Fibroblast of lung (primary cell): ENCODE measurements at regions not wholly inside any gene's neighbourhood (a gene's known extent, or its start where the extent isn't known, plus 50 kb on each side); places are given as distances from the start of the nearest gene placed in this dataset.

ENCODE experiments used
- CTCF ChIP-seq, 2 donors: IDR thresholded peaks in 1 of 2; conservative IDR thresholded peaks in 1 of 2; 1 replicate in 1 of 2; 2 replicates in 1 of 2; pipeline ENCODE4 v1.5.1; 2011 to 2012; ENCODE audit warnings: low read length in 2 of 2, control low read depth in 1 of 2, inconsistent platforms in 1 of 2, low read depth in 1 of 2, mild to moderate bottlenecking in 1 of 2
- EZH2 ChIP-seq: IDR thresholded peaks from 2 replicates; pipeline ENCODE4 v1.5.1; 2012; ENCODE audit warnings: low read length, control low read depth, mild to moderate bottlenecking; ENCODE audit errors: missing control alignments

GRCh38 chr5:62684310-62684709 lies 105.7 kb downstream of the LRRC70 start:
- TF ChIP-seq CTCF (conservative IDR thresholded peaks at IDR 0.05 in 1 of 2, IDR thresholded peaks at IDR 0.05 in 1 of 2; ENCODE audit: low read depth in 1 of 2, low read length in 2 of 2), result no peak
- TF ChIP-seq EZH2, result no peak
